CD4-positive, alpha-beta T cell treated with Interleukin-4 for 4 hours (primary cell): ENCODE measurements at regions not wholly inside any gene's neighbourhood (a gene's known extent, or its start where the extent isn't known, plus 50 kb on each side); places are given as distances from the start of the nearest gene placed in this dataset.
"Not testable (repeated sequence)": the region's sequence is repeated elsewhere in the genome, so short reads cannot be mapped to it uniquely, and the experiment has no call there.

ENCODE experiments used
- DNase-seq: peaks from one replicate; pipeline ENCODE4 v3.0.0-alpha.2; 2020

DNA sequence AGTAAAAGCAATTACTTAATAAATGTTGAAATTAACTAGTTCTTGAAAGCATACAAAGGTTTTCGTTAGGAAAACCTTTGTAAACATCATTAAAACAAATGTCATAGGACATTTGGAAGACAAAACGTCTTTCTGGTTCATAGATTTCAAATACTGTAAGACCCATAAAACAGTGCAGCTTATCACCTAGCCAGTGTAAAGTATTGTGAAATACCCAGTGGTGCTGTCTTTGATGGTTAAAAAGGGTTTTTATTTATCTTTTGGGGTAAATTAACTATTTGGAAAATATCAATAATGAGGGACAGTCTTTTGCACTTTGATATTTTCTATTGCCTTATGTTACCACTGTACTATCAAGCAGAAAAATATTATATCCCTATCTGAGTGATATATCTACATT is 120.0 kb upstream of the FAM98A start:
- DNase-seq: no peak

DNA sequence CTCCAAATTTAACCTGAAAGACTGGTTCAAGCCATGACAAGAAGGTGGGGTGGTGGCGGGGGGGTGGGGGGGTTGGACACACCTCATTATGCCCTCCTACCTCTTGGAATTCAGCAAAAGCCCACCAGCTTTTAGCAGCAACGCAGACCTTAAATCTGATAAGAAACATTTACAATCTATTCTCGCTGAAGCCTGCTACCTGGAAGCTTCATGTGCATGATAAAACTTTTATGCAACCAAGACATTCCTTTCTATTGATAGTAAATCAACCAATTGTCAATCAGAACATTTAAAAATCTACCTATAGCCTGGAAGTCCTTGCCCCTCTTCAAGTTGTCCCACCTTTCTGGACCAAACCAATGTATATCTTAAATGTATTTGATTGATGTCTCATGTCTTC is 113.6 kb upstream of the FAM98A start:
- no peak for DNase-seq

- DNase-seq: no peak
These were observed 110.9 kb upstream of the FAM98A start for GRCh38 chr2:33709951-33710350.

- DNase-seq: no peak
These were observed 108.2 kb upstream of the FAM98A start for GRCh38 chr2:33707312-33707711.

DNA sequence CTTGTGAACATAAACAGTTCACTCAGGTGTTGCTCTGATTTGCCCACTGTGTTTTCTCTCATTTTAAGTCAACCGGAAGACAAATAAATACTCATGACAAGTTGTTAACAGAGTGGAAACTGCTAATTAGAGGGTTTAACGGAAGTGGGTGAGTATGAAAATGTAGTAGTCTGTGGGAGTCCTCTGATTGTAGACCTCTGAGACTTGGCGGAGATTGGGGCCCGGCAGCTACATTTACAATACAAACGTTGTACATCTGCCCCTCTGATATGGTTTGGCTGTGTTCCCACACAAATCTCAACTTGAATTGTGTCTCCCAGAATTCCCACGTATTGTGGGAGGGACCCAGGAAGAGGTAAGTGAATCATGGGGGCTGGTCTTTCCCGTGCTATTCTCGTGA is 107.3 kb upstream of the FAM98A start:
- DNase-seq: no peak

DNA sequence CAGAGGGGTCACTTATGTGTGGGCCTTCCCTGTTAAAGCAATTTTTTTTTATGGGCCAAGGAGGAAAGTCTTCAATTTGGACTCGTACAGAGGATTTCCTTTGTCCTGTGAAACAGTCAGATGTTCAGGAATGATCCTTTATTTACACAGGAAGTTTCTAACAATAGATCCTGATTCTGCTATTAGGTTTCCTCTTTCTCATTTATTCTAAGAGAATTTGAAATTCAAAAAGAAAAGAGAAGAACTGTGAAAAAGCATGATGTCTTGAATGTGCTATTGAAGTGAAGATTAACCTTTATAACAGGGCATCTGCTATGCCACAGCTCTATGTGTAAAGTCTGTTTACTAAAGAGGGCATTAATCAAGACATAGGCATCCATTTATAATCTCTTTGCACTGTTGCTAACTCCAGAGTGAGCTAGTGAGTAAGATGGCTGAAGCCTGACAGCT is 105.3 kb upstream of the FAM98A start:
- no peak for DNase-seq

- no peak for DNase-seq
These were observed 97.1 kb upstream of the FAM98A start for GRCh38 chr2:33696234-33696633.

DNA sequence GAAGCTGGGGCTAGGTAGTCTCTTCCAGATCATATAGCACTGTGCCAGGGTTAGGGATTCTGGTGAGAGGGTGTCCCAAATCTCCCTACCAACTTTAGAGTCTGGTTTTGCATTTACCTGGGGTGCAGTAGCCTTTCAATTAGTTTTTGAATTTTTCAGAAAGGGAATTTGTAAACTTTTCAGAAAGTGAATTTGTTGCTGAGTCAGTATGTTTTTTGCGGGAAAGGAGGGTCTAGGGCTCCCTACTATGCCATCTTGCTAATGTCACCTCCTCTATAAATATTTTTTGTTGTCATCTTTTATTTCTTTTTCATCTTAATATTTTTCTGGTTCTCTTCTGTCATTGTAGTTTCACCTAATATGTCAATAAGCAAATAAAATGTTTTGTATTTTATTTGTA is 95.8 kb upstream of the FAM98A start:
- DNase-seq: no peak

DNA sequence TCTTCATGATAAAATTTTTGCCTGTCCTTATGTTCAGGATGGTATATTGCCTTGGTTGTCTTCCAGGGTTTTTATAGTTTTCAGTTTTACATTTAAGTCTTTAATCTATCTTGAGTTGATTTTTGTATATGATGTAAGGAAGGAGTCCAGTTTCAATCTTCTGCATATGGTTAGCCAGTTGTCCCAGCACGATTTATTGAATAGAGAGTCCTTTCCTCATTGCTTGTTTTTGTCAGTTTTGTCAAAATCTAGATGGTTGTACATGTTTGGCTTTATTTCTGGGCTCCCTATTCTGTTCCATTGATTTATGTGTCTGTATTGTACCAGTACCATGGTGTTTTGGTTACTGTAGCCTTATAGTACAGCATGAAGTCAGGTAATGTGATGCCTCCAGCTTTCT is 91.6 kb upstream of the FAM98A start:
- DNase-seq: not testable (repeated sequence)

- no peak for DNase-seq
These were observed 82.3 kb upstream of the FAM98A start for GRCh38 chr2:33681364-33681757.

DNA sequence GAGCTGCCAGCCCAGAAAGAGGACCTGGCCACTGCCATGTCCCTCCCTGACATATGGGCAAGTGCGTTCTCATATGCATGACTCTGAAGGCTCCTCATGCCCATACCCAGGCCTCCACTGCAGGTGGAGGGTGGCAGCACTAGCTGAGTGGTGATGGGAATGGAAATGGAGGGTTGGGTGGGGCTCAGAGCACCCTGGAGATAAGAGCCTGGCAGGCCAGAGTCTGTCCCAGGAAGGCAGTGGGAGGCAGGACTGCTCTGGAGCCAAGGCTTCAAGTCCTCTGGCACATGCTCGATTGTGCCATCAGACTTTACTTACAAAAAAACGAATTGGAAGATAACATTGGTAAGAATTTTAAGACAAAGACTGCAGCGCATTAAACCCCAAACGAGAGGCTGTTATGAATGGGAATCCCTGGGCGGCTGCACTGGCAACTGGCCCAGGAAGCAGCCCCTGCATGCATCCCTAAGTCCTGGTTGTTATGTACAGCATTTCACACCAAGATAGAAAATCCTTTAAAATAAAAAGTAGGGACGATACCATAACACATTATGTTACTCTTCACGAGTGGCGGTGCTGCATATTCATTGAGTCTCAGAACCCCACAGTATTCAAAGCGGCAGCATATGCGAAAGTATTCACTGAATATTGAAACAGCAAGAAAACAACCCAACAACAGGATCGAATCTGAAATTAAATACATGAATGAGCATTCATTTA is 81.7 kb upstream of the FAM98A start:
- DNase-seq: no peak

GRCh38 chr2:33678436-33678835 is 79.3 kb upstream of the FAM98A start:
- no peak for DNase-seq

DNA sequence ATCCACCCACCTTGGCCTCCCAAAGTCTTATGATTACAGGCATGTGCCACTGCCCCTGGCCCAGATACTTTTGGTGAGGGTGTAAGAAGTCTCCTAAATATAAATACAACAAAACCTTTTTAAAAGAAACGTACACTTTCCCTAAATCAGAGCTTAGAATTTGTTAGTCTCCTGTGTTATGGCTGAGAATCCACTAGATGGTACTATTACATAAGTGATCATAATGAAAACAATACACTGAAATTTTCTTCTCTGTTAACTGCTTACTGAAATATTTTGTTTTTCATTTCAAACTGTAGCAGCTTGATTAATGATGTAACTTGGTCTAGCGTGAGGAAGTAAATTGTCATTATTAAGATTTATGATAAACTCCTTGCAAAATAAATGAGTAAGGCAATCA is 74.8 kb upstream of the FAM98A start:
- DNase-seq: no peak

DNA sequence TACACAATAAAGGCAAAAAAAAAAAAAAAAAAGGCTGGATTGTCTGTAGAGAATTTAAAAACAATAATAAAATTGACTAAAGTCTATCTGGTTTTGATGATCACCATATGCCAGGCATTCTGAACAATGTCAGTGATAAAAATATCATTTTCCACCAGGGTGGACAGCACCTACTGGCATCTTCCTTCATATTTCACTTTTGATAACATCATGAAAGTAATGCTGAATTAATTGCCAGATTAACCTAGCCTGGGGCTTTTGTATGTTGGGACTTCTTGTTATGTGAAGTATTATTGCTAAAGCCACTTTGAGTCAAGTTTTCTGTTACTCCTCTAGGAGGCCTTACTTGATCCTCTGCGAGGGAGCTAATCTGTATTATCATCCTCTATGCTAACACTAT is 73.8 kb upstream of the FAM98A start:
- no peak for DNase-seq

DNA sequence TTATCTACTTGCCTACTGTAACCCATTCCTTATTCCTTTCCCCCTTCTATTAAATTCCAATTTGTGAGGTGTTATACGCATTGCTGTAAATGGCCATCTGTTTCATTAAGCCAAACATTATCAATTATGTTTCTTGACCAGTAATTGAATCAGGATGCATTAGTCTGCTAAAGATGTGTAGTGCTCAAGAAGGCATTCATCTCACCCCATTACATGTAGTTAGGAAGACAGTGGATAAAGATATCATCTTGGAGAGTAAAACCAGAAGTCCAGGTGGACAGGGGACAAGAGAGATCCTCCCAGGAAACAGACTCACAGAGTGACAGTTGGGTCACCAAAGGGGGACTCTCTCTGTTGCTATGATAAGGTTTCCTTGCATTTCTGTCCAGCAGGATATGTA is 73.3 kb upstream of the FAM98A start:
- DNase-seq: no peak

GRCh38 chr2:33671198-33671597 is 72.1 kb upstream of the FAM98A start:
- DNase-seq: no peak

GRCh38 chr2:33670392-33670937 is 71.4 kb upstream of the FAM98A start:
- DNase-seq: no peak

GRCh38 chr2:33666879-33667278 is 67.8 kb upstream of the FAM98A start:
- no peak for DNase-seq

- DNase-seq: no peak
These were observed 65.9 kb upstream of the FAM98A start for GRCh38 chr2:33665039-33665438.

DNA sequence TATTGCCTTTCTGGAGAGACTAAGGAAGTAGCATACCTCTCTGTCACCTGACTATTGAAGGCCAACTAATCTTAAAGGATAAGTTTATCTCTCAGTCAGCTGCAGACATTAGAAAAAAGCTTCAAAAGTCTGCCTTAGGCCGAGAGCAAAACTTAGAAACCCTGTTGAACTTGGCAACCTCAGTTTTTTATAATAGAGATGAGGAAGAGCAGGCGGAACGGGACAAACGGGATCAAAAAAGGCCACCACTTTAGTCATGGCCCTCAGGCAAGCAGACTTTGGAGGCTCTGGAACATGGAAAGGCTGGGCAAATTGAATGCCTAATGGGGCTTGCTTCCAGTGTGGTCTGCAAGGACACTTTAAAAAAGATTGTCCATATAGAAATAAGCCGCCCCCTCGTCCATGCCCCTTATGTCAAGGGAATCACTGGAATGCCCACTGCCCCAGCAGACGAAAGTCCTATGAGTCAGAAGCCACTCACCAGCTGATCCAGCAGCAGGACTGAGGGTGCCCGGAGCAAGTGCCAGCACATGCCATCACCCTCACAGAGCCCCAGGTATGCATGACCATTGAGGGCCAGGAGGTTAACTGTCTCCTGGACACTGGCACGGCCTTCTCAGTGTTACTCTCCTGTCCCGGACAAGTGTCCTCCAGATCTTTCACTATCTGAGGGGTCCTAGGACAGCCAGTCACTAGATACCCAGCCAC is 61.5 kb upstream of the FAM98A start:
- no peak for DNase-seq

GRCh38 chr2:33655626-33656320 is 56.7 kb upstream of the FAM98A start:
- no peak for DNase-seq

DNA sequence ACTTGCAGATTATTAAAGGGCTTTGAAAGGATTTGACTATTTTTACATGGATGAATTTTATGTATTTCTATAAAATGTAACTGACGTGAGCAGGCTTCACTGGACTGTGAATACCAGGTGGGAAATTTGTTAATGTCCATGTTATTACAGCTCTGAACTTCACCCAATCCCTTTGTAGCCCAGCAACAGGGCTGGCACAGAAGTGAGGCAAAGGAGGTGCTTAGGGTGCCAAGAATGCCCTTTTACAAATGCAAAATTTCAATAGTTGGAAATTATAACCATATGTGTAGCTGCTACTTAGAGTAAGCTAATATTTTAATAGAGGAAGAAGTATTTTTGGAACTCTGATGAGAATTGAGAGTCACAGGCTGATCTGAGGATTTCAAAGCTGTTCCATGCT is 53.7 kb upstream of the FAM98A start:
- no peak for DNase-seq

- no peak for DNase-seq
These were observed 51.1 kb upstream of the FAM98A start for GRCh38 chr2:33650171-33650570.
